Neural crest cell (in vitro differentiated cells): ENCODE measurements at regions not wholly inside any gene's neighbourhood (a gene's known extent, or its start where the extent isn't known, plus 50 kb on each side); places are given as distances from the start of the nearest gene placed in this dataset.
A peak's percentile ranks its signal among the peaks of the same experiment; 100 is the strongest.

ENCODE experiments used
- DNase-seq: peaks from one replicate; pipeline ENCODE4 v3.0.0; 2021; ENCODE audit warnings: low read depth, mixed read lengths, low spot score
- H3K27ac Mint-ChIP-seq: one replicate; pipeline ENCODE4 v1.8.0; 2021; ENCODE audit warnings: mild to moderate bottlenecking, mixed read lengths; ENCODE audit not compliant: unreplicated experiment
- H3K27me3 Mint-ChIP-seq: 2 replicates; pipeline ENCODE4 v1.8.0; 2021; ENCODE audit warnings: low read depth, mild to moderate bottlenecking, mixed read lengths
- H3K36me3 Mint-ChIP-seq: 2 replicates; pipeline ENCODE4 v1.8.0; 2021; ENCODE audit warnings: low read depth, mild to moderate bottlenecking, mixed read lengths
- H3K4me1 Mint-ChIP-seq: 2 replicates; pipeline ENCODE4 v1.8.0; 2021; ENCODE audit warnings: mixed read lengths
- H3K4me3 Mint-ChIP-seq: one replicate; pipeline ENCODE4 v1.8.0; 2021; ENCODE audit warnings: mild to moderate bottlenecking, mixed read lengths
- H3K9me3 Mint-ChIP-seq: 2 replicates; pipeline ENCODE4 v1.8.0; 2021; ENCODE audit warnings: mixed read lengths
- TF ChIP-seq, protein P1 (sequence below): fragments of 200-600 bp; sonication (generic); conservative IDR thresholded peaks from 2 replicates; pipeline ENCODE4 v1.5.0; 2021; ENCODE audit warnings: antibody characterized with exemption, mild to moderate bottlenecking

DNA sequence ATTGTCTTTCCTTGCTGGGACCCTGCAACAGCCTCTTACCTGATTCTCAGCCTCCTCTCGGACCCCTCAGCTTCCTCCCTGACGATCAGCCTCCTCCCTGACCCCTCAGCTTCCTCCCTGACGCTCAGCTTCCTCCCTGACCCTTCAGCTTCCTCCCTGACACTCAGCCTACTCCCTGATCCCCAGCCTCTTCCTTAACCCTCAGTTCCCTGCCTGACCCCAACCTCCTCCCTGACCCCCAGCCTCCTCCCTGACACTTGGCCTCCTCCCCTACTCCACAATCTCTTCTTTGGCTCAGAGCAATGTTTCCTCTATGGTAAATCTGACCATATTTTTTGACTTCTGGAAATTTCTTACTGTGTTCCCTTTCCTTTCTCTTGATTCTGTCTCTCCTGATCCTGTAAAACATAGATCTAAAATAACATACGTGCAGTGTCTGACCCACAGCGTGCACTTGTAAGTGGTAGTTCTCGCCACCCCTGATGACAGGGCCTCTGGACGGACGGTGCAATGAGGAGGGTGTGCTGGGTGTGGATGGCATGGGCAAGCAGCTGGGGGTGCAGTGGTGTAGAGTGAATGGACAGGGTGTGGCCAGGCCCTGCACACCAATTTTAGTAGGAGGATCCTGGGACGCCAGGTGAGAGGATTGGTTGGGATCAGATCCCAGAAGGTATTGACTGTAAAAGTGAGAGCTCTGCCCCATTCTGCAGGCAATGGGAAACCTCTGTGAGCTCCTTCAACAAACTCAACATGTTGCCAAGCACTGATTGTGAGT, 264.1 kb downstream of the FOXD2 start:
- no peak overlapping the region for H3K4me3 Mint-ChIP-seq
- H3K4me1 Mint-ChIP-seq, result peaks cover 42% of the 10 kb centered on the region
- H3K9me3 Mint-ChIP-seq, result no peaks in the 10 kb centered on the region
- no peaks in the 10 kb centered on the region for H3K36me3 Mint-ChIP-seq
- H3K27me3 Mint-ChIP-seq, result peaks cover 85% of the 10 kb centered on the region
- TF ChIP-seq, protein P1, sequence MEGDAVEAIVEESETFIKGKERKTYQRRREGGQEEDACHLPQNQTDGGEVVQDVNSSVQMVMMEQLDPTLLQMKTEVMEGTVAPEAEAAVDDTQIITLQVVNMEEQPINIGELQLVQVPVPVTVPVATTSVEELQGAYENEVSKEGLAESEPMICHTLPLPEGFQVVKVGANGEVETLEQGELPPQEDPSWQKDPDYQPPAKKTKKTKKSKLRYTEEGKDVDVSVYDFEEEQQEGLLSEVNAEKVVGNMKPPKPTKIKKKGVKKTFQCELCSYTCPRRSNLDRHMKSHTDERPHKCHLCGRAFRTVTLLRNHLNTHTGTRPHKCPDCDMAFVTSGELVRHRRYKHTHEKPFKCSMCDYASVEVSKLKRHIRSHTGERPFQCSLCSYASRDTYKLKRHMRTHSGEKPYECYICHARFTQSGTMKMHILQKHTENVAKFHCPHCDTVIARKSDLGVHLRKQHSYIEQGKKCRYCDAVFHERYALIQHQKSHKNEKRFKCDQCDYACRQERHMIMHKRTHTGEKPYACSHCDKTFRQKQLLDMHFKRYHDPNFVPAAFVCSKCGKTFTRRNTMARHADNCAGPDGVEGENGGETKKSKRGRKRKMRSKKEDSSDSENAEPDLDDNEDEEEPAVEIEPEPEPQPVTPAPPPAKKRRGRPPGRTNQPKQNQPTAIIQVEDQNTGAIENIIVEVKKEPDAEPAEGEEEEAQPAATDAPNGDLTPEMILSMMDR, result no peak
- H3K27ac Mint-ChIP-seq, result no peak overlapping the region
- DNase-seq, result no peak

DNA sequence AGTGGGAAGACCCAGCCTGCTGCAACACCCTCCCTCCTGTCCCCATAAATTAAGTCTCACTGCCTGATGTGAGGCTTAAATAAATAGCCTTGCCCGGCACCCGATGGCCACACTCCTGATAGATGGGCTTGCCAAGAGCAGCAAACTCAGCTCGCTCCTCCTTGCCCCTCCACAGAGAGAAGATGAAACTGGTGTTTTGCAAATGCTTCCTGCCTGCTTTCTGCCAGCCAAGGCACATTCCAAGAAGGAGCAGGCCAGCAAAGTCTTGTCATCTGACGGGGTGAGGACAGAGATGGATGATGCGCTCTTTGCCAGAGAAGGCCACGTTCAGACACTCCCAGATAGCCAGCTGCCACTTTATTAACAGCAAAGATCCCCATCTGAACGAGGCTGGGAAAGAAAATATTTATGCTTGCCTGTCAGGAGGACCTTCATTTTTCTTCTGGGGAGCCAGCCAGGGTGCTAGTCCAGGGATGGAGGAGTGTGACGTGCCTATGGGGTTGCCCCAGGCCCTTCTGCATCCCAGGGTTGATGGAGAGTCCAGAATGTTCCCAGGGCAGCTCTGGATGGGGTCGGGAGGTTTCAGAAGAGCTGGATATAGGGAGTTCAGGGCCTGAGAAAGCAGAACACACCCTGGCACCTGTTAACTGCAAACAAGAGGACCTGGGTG, 265.4 kb downstream of the FOXD2 start:
- Mint-ChIP-seq H3K9me3 (no peaks in the 10 kb centered on the region), H3K4me1 (peaks cover 35% of the 10 kb centered on the region), H3K27ac (no peak overlapping the region)

DNA sequence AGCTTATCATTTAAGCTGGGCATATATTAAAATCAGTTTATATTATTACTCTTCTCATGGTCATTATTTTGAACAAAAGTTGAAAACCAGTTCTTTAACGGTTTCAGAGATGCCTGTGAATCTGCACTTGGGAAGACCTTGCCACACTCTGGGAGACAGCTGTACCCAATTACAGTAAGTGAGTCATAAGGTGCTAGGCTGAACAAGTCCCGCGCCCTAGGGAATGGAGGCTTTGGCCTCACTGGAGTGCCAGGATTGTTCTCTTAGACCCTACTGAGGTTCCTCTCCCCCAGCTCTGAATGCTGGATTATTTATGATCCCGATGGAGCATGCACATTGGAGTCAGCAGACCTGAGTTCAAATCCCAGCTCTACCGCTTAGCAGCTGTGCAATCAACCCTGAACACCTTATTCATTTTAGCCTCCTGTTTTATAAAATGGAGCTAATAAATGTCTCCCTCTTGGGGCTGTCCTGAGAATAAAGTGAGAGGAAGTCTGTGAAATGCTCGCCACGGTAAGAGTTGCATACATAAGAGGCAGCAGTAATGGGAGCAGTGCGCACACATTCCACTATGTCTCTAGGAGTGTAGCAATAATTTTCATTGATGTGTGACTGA, 266.2 kb downstream of the FOXD2 start:
- H3K27me3 Mint-ChIP-seq, result peaks cover 89% of the 10 kb centered on the region

More for the DNA sequence above, 265.4 kb downstream of the FOXD2 start:
- Mint-ChIP-seq H3K36me3 (no peaks in the 10 kb centered on the region), H3K4me3 (no peak overlapping the region), H3K27me3 (peaks cover 84% of the 10 kb centered on the region)
- TF ChIP-seq, protein P1, result no peak
- DNase-seq, result no peak

DNA sequence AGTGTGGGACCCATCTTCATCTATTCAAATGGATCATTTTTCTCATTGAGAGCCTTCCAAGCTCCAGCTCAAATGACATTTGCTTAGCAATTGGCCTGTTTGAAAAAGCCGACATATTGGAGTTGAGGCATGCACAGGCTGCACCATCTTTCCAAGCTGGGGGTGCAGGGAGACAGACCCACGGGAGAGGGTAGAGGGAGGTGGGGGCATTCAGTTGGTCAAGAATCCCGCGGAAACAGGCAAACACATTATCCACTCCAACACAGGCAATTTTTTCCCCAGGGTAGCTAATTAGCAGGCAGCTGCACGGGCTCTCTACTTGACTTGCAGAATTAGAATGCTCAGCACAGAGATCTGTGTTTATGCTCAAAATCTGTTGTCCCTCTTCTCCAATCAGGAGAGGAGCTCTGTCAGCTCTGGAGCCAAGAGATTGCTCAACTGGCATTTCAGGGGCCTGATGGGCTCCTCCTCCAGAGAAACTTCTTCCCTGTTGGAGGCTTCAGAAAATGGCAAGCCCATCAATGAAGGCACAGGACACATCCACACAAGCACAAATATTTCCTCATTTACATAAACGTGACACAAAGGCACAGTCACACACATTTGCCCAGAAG, 267.8 kb downstream of the FOXD2 start:
- Mint-ChIP-seq H3K27ac (peak overlapping the region; percentile 47), H3K36me3 (no peaks in the 10 kb centered on the region), H3K4me1 (peaks cover 38% of the 10 kb centered on the region), H3K27me3 (peaks cover 92% of the 10 kb centered on the region), H3K9me3 (no peaks in the 10 kb centered on the region), H3K4me3 (no peak overlapping the region)
- DNase-seq, result no peak
- TF ChIP-seq, protein P1, result no peak

More for the DNA sequence above, 266.2 kb downstream of the FOXD2 start:
- TF ChIP-seq, protein P1, result peak; percentile 44
- Mint-ChIP-seq H3K36me3 (no peaks in the 10 kb centered on the region), H3K27ac (no peak overlapping the region), H3K4me1 (peaks cover 36% of the 10 kb centered on the region), H3K9me3 (no peaks in the 10 kb centered on the region), H3K4me3 (no peak overlapping the region)
- no peak for DNase-seq

DNA sequence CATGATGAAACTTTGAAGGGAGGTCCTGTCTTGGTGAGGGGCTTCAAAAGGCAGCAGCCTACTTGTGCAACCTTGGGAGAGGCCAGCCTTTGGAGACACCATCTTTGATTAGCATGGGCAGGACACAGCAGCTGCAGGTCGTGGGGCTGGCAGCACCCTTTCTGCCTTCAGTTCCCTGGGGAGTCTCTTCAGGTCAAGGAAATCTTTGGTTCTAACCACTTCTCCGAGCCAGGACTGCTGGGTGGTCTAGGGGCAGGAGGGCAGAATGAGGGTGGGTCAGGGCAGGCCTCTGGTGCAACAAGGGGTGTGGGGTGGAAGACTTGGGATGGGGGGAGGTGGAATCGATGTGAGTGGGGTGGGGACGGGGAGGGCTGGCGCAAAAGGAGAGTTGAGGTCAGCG, 269.7 kb downstream of the FOXD2 start:
- H3K27me3 Mint-ChIP-seq, result peaks cover 95% of the 10 kb centered on the region
- no peak overlapping the region for H3K27ac Mint-ChIP-seq
- TF ChIP-seq, protein P1, result no peak
- DNase-seq, result no peak
- H3K9me3 Mint-ChIP-seq, result no peaks in the 10 kb centered on the region
- no peak overlapping the region for H3K4me3 Mint-ChIP-seq
- H3K4me1 Mint-ChIP-seq, result peaks cover 36% of the 10 kb centered on the region
- H3K36me3 Mint-ChIP-seq, result no peaks in the 10 kb centered on the region
